GM12878 (cell line): ENCODE measurements at regions not wholly inside any gene's neighbourhood (a gene's known extent, or its start where the extent isn't known, plus 50 kb on each side); places are given as distances from the start of the nearest gene placed in this dataset.

Experiments
- ATAC-seq: fragments of 200-7000 bp; cut with Tn5 transposase; 3 replicates; pipeline ENCODE4 v1.9.1; 2020; ENCODE audit warnings: mild to moderate bottlenecking, moderate library complexity
- BruUV-seq: library from RNA; stranded (reverse); fragments of 400-500 nt; replicated peaks from 2 replicates; lab custom pipeline; 2021; lab: Mats Ljungman, UMichigan
- CTCF ChIA-PET: fragments of 300-600 bp; sonication (Branson Sonifier 250); formaldehyde crosslinking; extraction: SDS; loops from one replicate; lab custom pipeline; 2021; ENCODE audit warnings: inconsistent platforms; lab: Yijun Ruan, JAX
- POLR2A ChIA-PET: fragments of 350-600 bp; formaldehyde crosslinking; extraction: SDS; loops from one replicate; lab custom pipeline; 2021; ENCODE audit warnings: inconsistent platforms; lab: Charles Lee
- RAD21 ChIA-PET: fragments of 300-600 bp; sonication (Branson Sonifier 250); formaldehyde crosslinking; loops from one replicate; lab custom pipeline; 2023; ENCODE audit warnings: antibody characterized with exemption; ENCODE audit not compliant: unreplicated experiment; lab: Charles Lee
- SMC1A ChIA-PET: fragments of 300-600 bp; sonication (Branson Sonifier 250); formaldehyde crosslinking; loops from one replicate; lab custom pipeline; 2023; ENCODE audit not compliant: unreplicated experiment, uncharacterized antibody; lab: Charles Lee
- DNase-seq: peaks from one replicate; pipeline ENCODE4 v3.0.0-alpha.2; 2011; ENCODE audit warnings: low read depth, low spot score
- FAIRE-seq: peaks from 3 replicates; lab custom pipeline; 2011; peaks lifted over from hg19 to GRCh38; lab: Jason Lieb, UNC
- H2AFZ ChIP-seq: 2 replicates; pipeline ENCODE4 v1.6.0; 2011; ENCODE audit warnings: low read depth, low read length, control low read depth; ENCODE audit not compliant: control insufficient read depth
- H3K27ac ChIP-seq: 2 replicates; pipeline ENCODE4 v1.5.1; 2011; ENCODE audit warnings: control low read depth; ENCODE audit not compliant: control insufficient read depth, insufficient read depth
- H3K27me3 ChIP-seq, 2 experiments: replicated peaks in 1 of 2; 2 replicates each; pipeline versions ENCODE4 v1.6.0 to v1.6.1; 2011; ENCODE audit warnings: low read length in 1 of 2; ENCODE audit not compliant: control insufficient read depth in 2 of 2, insufficient read depth in 2 of 2
- H3K36me3 ChIP-seq, 2 experiments: 2 replicates each; pipeline ENCODE4 v1.5.1; 2011; ENCODE audit warnings: low read length in 1 of 2; ENCODE audit not compliant: control insufficient read depth in 2 of 2, insufficient read depth in 2 of 2
- H3K4me1 ChIP-seq: 2 replicates; pipeline ENCODE4 v1.6.1; 2011; ENCODE audit warnings: mild to moderate bottlenecking, low read length, moderate library complexity, mixed read lengths; ENCODE audit not compliant: control insufficient read depth, insufficient read depth
- H3K4me2 ChIP-seq: 2 replicates; pipeline ENCODE4 v1.6.0; 2011; ENCODE audit warnings: control low read depth; ENCODE audit not compliant: control insufficient read depth, insufficient read depth
- H3K4me3 ChIP-seq: fragments of 200-600 bp; sonication (generic); 2 replicates; pipeline ENCODE4 v1.5.1; 2016
- H3K79me2 ChIP-seq: 2 replicates; pipeline ENCODE4 v1.6.0; 2011; ENCODE audit warnings: low read length; ENCODE audit not compliant: control insufficient read depth, insufficient read depth
- H3K9ac ChIP-seq: 2 replicates; pipeline ENCODE4 v1.8.0; 2011; ENCODE audit warnings: low read length, control low read depth, mixed read lengths; ENCODE audit not compliant: control insufficient read depth, insufficient read depth
- H3K9me3 ChIP-seq: replicated peaks from 3 replicates; pipeline ENCODE4 v1.5.1; 2011; ENCODE audit warnings: mild to moderate bottlenecking, low read length; ENCODE audit not compliant: control insufficient read depth, insufficient read depth
- H4K20me1 ChIP-seq: 2 replicates; pipeline ENCODE4 v1.6.0; 2011; ENCODE audit not compliant: control insufficient read depth, insufficient read depth
- BHLHE40 ChIP-seq, 2 experiments: fragments of 450-650 bp in 1 of 2; IDR thresholded peaks; 2 replicates each; pipeline ENCODE4 v1.6.1; 2011 to 2017; ENCODE audit warnings: low read depth in 2 of 2, borderline replicate concordance in 1 of 2, improper control_type of control experiment in 1 of 2, low read length in 1 of 2, mild to moderate bottlenecking in 1 of 2
- BMI1 ChIP-seq: fragments of 450-650 bp; IDR thresholded peaks from 2 replicates; pipeline ENCODE4 v1.6.1; 2016; ENCODE audit warnings: mild to moderate bottlenecking, moderate library complexity, borderline replicate concordance
- CBX5 ChIP-seq: sonication (generic); IDR thresholded peaks from 2 replicates; pipeline ENCODE4 v1.6.1; 2016; ENCODE audit warnings: low read depth, moderate library complexity, mild to moderate bottlenecking, inconsistent platforms
- EED ChIP-seq: sonication (generic); IDR thresholded peaks from 2 replicates; pipeline ENCODE4 v1.6.1; 2016; ENCODE audit warnings: antibody characterized with exemption, low read depth
- FOXK2 ChIP-seq: fragments of 450-650 bp; IDR thresholded peaks from 2 replicates; pipeline ENCODE4 v1.6.1; 2017; ENCODE audit warnings: mild to moderate bottlenecking, moderate library complexity
- IKZF2 ChIP-seq, 2 experiments: fragments of 450-650 bp; IDR thresholded peaks; 2 replicates each; pipeline ENCODE4 v1.6.1; 2017; ENCODE audit warnings: mild to moderate bottlenecking in 2 of 2, moderate library complexity in 2 of 2
- KLF5 ChIP-seq: fragments of 450-650 bp; IDR thresholded peaks from 2 replicates; pipeline ENCODE4 v1.6.1; 2014; ENCODE audit warnings: mild to moderate bottlenecking; ENCODE audit not compliant: partially characterized antibody
- MEF2B ChIP-seq: fragments of 450-650 bp; IDR thresholded peaks from 2 replicates; pipeline ENCODE4 v1.6.1; 2018; ENCODE audit warnings: mild to moderate bottlenecking, moderate library complexity; ENCODE audit not compliant: partially characterized antibody, poor library complexity, severe bottlenecking
- MYB ChIP-seq: fragments of 150-350 bp; IDR thresholded peaks from 2 replicates; pipeline ENCODE4 v1.6.1; 2014; ENCODE audit warnings: mild to moderate bottlenecking, low read depth, low read length, borderline replicate concordance
- NFIC ChIP-seq: IDR thresholded peaks from 2 replicates; pipeline ENCODE4 v1.6.1; 2012; ENCODE audit warnings: low read depth, mild to moderate bottlenecking, inconsistent platforms, low read length, moderate library complexity
- RAD51 ChIP-seq: fragments of 450-650 bp; IDR thresholded peaks from 2 replicates; pipeline ENCODE4 v1.6.1; 2016; ENCODE audit warnings: moderate library complexity, mild to moderate bottlenecking, inconsistent platforms
- SPI1 ChIP-seq: IDR thresholded peaks from 2 replicates; pipeline ENCODE4 v1.6.1; 2011; ENCODE audit warnings: low read depth, mild to moderate bottlenecking, low read length, moderate library complexity, borderline replicate concordance; ENCODE audit not compliant: insufficient read depth
- TBL1XR1 ChIP-seq: IDR thresholded peaks from 2 replicates; pipeline ENCODE4 v1.6.1; 2012; ENCODE audit warnings: low read depth, low read length, improper control_type of control experiment
- WRNIP1 ChIP-seq: IDR thresholded peaks from 2 replicates; pipeline ENCODE4 v1.6.1; 2011; ENCODE audit warnings: low read depth, low read length, improper control_type of control experiment, borderline replicate concordance
- WGBS: methylation state at CpG from one replicate; pipeline ENCODE4 v1.1.6; 2016; ENCODE audit warnings: low lambda C conversion rate; ENCODE audit not compliant: insufficient replicate concordance, insufficient coverage; ENCODE audit errors: missing lambda C conversion rate; 5-methylcytosine and 5-hydroxymethylcytosine counted together
- in situ Hi-C: fragments of 300-500 bp; cut with MboI; formaldehyde crosslinking; loops from 9 replicates; pipeline ENCODE4 v1.14.3; 2018; ENCODE audit warnings: mixed read lengths
- intact Hi-C: fragments of 100-400 bp; cut with micrococcal nuclease; formaldehyde crosslinking; loops from one replicate; pipeline ENCODE4 v1.14.2; 2022; ENCODE audit not compliant: unreplicated experiment
- TF ChIP-seq, protein P1 (sequence below): fragments of 450-650 bp; IDR thresholded peaks from 2 replicates; pipeline ENCODE4 v1.6.1; 2017; ENCODE audit warnings: mild to moderate bottlenecking, moderate library complexity
- TF ChIP-seq, protein P2 (sequence below): fragments of 450-650 bp; IDR thresholded peaks from 2 replicates; pipeline ENCODE4 v1.6.1; 2016; ENCODE audit warnings: mild to moderate bottlenecking
- TF ChIP-seq, protein P3 (sequence below): fragments of 150-350 bp; IDR thresholded peaks from 2 replicates; pipeline ENCODE4 v1.6.1; 2014; ENCODE audit warnings: mild to moderate bottlenecking, low read depth, low read length

DNA sequence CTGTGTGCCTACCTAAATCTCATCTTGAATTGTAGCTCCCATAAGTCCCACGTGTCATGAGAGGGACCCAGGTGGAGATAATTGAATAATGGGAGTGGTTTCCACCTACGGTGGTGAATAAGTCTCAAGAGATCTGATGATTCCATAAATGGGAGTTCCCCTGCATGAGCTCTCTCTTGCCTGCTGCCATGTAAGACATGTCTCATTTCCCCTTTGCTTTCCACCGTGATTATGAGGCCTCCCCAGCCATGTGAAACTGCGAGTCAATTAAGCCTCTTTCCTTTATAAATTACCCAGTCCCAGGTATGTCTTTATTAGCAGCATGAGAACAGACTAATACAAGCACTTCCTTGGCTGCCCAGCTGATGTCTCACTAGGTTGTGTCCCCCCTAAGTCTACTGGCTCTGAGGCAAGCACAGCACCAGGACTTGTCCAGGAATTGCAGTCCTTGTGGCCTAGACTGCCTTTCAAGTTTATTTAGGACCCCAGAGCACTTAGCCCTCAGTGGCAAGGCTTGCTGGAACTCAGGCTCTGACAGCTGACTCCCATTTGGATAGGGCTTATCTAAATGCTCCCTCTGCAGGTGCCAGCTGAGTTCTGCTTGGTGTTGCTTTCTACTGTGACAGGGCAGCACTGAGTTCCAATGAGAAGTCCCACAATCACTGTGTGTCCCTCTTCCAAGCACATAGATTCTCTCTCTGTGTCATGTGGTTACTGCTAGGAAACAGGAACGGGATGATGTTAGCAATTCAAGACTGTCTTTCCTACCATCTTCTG lies 59.0 kb upstream of the TAS2R16 start:
- no TSS peak for BruUV-seq
- FAIRE-seq (no peak), ATAC-seq (peak; percentile 84), DNase-seq (no peak)
- 22% methylated on average over 5 of the region's 5 CpGs for WGBS
- Histone ChIP-seq H3K36me3 (no peaks in the 10 kb centered on the region), H3K4me3 (no peak overlapping the region), H3K4me1 (no peaks in the 10 kb centered on the region), H2AFZ (no peak overlapping the region), H4K20me1 (no peaks in the 10 kb centered on the region), H3K79me2 (no peaks in the 10 kb centered on the region), H3K27ac (no peak overlapping the region), H3K9me3 (no peaks in the 10 kb centered on the region; the same call in 2 of the 3 replicates), H3K9ac (no peak overlapping the region), H3K27me3 (no peaks in the 10 kb centered on the region), H3K4me2 (no peak overlapping the region)
- in situ Hi-C loops, result no loop called here
- POLR2A ChIA-PET, result interaction anchor here (0.6 kb wide), 1 partner anchor 914 kb away, joined by 3 read pairs; no protein-coding TSS in a partner anchor
- CTCF ChIA-PET, result interaction anchor here (0.8 to 1.1 kb wide), 5 partner anchors 82 to 504 kb away, joined by 3 to 4 read pairs (median 3); no protein-coding TSS in a partner anchor
- SMC1A ChIA-PET, result interaction anchor here (1.1 kb wide), 1 partner anchor 37 kb away, joined by 3 read pairs; no protein-coding TSS in a partner anchor
- RAD21 ChIA-PET, result interaction anchor here (1.0 kb wide), 1 partner anchor 837 kb away, joined by 3 read pairs; no protein-coding TSS in a partner anchor
- intact Hi-C loops, result loop anchor here (10.0 kb wide), 1 partner anchor 370 kb away; no protein-coding TSS in a partner anchor
- TF ChIP-seq WRNIP1, result no peak
- TF ChIP-seq EED, result no peak
- TF ChIP-seq RAD51, result no peak
- no peak for TF ChIP-seq MYB
- TF ChIP-seq, protein P1, sequence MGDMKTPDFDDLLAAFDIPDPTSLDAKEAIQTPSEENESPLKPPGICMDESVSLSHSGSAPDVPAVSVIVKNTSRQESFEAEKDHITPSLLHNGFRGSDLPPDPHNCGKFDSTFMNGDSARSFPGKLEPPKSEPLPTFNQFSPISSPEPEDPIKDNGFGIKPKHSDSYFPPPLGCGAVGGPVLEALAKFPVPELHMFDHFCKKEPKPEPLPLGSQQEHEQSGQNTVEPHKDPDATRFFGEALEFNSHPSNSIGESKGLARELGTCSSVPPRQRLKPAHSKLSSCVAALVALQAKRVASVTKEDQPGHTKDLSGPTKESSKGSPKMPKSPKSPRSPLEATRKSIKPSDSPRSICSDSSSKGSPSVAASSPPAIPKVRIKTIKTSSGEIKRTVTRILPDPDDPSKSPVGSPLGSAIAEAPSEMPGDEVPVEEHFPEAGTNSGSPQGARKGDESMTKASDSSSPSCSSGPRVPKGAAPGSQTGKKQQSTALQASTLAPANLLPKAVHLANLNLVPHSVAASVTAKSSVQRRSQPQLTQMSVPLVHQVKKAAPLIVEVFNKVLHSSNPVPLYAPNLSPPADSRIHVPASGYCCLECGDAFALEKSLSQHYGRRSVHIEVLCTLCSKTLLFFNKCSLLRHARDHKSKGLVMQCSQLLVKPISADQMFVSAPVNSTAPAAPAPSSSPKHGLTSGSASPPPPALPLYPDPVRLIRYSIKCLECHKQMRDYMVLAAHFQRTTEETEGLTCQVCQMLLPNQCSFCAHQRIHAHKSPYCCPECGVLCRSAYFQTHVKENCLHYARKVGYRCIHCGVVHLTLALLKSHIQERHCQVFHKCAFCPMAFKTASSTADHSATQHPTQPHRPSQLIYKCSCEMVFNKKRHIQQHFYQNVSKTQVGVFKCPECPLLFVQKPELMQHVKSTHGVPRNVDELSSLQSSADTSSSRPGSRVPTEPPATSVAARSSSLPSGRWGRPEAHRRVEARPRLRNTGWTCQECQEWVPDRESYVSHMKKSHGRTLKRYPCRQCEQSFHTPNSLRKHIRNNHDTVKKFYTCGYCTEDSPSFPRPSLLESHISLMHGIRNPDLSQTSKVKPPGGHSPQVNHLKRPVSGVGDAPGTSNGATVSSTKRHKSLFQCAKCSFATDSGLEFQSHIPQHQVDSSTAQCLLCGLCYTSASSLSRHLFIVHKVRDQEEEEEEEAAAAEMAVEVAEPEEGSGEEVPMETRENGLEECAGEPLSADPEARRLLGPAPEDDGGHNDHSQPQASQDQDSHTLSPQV, result no peak
- TF ChIP-seq BHLHE40 (IDR thresholded peaks at IDR 0.05; ENCODE audit: borderline replicate concordance in 1 of 2, low read depth in 2 of 2, low read length in 1 of 2), result peak in 1 of 2 experiments; percentile 21; a peak in 1 of 4 replicates
- no peak for TF ChIP-seq FOXK2
- TF ChIP-seq MEF2B, result peak; percentile 29
- no peak for TF ChIP-seq TBL1XR1
- TF ChIP-seq, protein P2, sequence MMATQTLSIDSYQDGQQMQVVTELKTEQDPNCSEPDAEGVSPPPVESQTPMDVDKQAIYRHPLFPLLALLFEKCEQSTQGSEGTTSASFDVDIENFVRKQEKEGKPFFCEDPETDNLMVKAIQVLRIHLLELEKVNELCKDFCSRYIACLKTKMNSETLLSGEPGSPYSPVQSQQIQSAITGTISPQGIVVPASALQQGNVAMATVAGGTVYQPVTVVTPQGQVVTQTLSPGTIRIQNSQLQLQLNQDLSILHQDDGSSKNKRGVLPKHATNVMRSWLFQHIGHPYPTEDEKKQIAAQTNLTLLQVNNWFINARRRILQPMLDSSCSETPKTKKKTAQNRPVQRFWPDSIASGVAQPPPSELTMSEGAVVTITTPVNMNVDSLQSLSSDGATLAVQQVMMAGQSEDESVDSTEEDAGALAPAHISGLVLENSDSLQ, result no peak
- TF ChIP-seq SPI1, result peak; percentile 32; the same call in 1 of the 2 replicates
- TF ChIP-seq, protein P3, sequence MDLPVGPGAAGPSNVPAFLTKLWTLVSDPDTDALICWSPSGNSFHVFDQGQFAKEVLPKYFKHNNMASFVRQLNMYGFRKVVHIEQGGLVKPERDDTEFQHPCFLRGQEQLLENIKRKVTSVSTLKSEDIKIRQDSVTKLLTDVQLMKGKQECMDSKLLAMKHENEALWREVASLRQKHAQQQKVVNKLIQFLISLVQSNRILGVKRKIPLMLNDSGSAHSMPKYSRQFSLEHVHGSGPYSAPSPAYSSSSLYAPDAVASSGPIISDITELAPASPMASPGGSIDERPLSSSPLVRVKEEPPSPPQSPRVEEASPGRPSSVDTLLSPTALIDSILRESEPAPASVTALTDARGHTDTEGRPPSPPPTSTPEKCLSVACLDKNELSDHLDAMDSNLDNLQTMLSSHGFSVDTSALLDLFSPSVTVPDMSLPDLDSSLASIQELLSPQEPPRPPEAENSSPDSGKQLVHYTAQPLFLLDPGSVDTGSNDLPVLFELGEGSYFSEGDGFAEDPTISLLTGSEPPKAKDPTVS, result no peak
- no peak for TF ChIP-seq NFIC
- no peak for TF ChIP-seq BMI1
- TF ChIP-seq KLF5, result no peak
- TF ChIP-seq CBX5, result no peak
- peak in 1 of 2 experiments; percentile 32; a peak in 1 of 4 replicates for TF ChIP-seq IKZF2 (IDR thresholded peaks at IDR 0.05)
